GM18870 (cell line): ENCODE measurements at regions not wholly inside any gene's neighbourhood (a gene's known extent, or its start where the extent isn't known, plus 50 kb on each side); places are given as distances from the start of the nearest gene placed in this dataset.

ENCODE experiments used
- ATAC-seq: cut with Tn5 transposase; IDR thresholded peaks from one replicate; pipeline ENCODE4 v1.9.1; 2021; ENCODE audit warnings: moderate library complexity; ENCODE audit not compliant: unreplicated experiment

- ATAC-seq = no peak
Measured at GRCh38 chr1:116819081-116819480, 64.9 kb downstream of the CD2 start.

DNA sequence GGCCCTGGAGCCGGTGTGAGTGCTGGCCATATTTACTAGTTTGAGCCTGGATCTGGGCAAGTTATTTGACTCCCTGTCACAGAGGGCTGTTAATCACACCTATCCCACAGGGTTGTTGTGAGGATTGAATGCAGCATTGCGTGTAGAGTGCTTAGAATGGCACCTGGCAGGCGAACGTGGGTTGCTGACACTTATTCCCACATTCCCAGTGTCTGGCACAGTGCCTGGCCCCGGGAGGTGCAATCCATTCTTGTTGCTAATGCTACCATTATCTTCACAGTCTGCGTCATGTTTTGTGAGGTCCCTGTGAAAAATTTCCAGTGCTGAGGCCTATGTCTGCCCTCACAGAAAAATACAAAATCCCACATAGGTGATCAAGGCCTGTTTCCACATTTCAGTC is 66.1 kb downstream of the CD2 start:
- ATAC-seq = no peak

DNA sequence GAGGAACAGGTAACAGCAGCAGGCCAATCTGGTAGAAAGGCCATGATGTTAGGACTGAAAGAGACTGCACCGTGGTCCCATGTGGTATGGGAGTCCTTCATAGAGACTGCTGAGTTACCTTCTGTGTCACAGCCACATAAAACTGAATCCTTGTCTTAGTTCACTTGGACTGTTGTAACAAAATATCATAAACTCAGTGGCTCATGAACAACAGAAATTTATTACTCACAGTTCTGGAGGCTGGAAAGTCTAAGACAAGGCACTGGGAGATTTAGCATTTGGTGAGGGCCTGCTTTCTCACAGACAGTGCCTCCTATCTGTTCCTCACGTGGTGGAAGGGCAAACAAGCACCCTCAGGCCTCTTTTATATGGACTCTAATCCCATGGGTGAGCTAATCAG is 67.5 kb downstream of the CD2 start:
- ATAC-seq = no peak

GRCh38 chr1:116824631-116825206 is 70.5 kb downstream of the CD2 start:
- ATAC-seq = no peak

GRCh38 chr1:116825207-116825719 is 71.0 kb downstream of the CD2 start:
- no peak for ATAC-seq

DNA sequence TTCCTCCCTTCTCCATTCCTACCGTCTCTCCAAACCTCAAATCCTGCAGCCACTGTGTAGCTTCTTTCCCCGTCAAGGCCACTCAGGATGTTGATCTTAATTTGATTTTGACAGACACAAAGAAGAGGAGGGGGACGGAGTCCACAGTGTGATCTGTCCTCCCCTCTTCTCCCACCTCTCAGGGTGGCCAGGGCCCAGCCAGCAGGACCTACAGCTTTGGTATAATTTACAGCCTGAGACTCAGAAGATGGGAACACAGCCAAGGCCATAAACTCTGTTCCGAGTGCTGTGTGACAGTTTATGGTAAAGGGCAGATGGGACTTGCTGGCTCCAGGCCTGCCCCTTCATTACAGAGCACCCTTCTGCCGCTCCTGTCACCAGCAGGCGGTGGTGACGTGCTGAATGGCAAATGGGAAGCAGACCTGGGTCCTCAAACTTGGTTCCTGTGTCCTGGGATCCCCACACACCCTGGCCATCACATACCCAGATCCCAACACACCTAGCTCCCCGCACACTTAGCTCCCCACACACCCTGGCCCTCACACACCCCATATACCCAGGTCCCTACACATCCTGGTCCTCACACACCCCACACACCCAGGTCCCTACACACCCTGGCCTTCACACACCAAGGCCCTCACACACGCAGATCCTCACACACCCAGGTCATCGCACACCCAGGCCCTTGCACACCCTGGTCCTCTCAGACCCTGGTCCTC is 71.6 kb downstream of the CD2 start:
- ATAC-seq = no peak

- ATAC-seq = peak; percentile 89
Measured at GRCh38 chr1:116826818-116827606, 72.8 kb downstream of the CD2 start.

GRCh38 chr1:116827607-116828105 is 73.4 kb downstream of the CD2 start:
- no peak for ATAC-seq

- no peak for ATAC-seq
Measured at GRCh38 chr1:116832308-116832931, 77.3 kb upstream of the PTGFRN start.

DNA sequence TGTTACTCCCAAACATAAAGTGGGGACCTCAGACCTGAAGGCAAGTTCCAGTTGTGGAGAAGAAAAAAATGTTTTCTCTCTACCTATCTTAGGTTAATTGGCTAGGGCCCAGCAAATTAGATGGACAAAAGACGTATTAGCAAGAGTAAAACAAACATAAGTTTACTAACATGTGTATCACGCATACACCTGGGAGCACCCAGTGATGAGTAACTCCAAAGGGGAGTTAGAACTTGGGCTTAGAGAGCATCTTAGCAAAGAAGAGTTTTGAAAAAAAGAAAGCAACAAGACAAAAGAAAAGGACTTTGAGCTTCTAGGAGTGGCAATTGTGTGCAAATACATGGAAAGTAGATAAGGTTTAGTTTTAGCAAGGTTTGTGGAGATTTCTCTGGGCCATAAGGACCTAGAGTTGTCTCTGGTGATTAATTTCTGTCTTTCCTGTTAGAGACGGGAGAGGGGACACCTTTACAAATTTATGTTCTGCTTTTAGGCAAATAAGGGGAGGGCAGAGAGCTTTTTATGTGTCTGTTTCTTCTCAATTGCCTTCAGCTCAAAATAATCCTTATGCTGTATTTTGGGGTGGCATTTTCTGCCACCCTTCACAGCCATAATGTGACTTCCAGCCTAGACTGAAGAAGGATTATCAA is 76.7 kb upstream of the PTGFRN start:
- no peak for ATAC-seq

- ATAC-seq = no peak
Measured at GRCh38 chr1:116833718-116834117, 76.0 kb upstream of the PTGFRN start.

GRCh38 chr1:116834595-116834994 is 75.1 kb upstream of the PTGFRN start:
- ATAC-seq = no peak

- ATAC-seq = no peak
Measured at GRCh38 chr1:116835161-116835560, 74.6 kb upstream of the PTGFRN start.

- ATAC-seq = no peak
Measured at GRCh38 chr1:116836099-116836498, 73.6 kb upstream of the PTGFRN start.

DNA sequence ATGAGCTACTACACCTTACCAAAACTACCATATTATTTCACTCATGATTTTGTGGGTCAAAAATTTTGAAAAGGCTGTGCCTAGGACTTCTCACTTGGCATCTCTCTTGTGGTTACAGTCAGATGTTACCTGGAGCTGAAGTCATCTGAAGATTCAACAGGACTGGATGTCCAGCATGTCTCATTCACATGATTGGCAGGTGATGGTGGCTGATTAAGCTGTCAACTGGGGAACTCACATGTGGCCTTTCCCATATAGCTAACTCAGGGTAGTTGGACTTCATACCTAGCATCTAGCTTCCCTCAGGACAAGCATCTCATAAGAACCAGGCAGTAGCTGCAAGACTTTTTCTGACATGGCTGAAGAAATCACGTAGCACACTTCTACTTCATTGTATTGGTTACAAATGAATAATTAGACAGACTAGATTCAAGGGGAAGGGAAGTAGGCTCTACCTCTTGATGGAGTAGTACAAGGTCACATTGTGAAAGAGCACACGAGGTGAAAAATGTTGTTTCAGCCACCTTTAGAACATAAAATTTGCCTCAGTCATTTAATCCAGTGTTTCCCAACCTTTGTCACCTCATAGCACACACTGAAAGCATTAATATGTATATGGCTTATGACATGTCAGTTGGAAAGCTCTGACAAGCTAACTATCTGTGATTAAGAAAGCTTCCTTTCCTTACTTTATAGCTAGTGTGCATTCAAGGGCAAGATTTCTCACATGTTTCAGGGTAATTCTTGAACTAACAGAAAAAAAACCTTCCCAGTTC is 68.0 kb upstream of the PTGFRN start:
- ATAC-seq = no peak

DNA sequence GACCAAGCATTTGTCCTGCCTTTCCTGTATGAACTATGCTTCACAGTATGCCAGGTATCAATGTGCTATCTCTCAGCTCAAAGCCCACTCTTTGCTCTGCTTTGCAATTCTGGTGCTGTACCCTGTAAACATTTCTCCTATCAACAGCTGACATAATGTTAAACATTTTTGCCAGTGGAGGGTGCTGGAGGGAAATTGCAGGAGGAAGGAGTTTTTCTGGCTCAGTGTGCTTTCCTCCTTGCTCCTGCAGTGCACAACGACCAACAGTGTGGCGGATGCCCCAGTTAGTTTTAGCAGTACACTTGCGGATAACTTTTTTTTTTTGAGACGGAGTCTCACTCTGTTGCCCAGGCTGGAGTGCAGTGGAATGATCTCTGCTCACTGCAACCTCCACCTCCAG is 67.1 kb upstream of the PTGFRN start:
- no peak for ATAC-seq

DNA sequence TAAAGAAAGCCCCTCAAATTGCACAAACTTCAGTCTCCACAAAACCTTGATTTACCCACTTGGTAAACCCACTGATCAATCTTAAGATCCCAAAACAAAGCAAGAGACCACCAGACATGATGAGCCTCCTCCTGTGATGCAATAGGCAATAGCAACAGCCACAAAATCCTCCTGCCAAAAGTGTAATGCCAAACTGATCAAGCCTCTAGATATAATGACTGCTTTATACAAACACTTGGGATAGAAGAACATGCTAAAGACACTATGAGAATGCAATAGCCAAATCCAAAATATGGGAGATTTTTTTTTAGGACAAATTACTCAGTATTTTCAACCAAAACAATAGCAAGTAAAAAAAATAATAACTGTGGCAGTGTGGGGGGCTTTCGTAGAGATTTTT is 64.9 kb upstream of the PTGFRN start:
- no peak for ATAC-seq

GRCh38 chr1:116847190-116847589 is 62.5 kb upstream of the PTGFRN start:
- ATAC-seq = no peak

- no peak for ATAC-seq
Measured at GRCh38 chr1:116847688-116848531, 61.8 kb upstream of the PTGFRN start.
